ENCODE measurements at regions not wholly inside any gene's neighbourhood (a gene's known extent, or its start where the extent isn't known, plus 50 kb on each side); places are given as distances from the start of the nearest gene placed in this dataset.

DNA sequence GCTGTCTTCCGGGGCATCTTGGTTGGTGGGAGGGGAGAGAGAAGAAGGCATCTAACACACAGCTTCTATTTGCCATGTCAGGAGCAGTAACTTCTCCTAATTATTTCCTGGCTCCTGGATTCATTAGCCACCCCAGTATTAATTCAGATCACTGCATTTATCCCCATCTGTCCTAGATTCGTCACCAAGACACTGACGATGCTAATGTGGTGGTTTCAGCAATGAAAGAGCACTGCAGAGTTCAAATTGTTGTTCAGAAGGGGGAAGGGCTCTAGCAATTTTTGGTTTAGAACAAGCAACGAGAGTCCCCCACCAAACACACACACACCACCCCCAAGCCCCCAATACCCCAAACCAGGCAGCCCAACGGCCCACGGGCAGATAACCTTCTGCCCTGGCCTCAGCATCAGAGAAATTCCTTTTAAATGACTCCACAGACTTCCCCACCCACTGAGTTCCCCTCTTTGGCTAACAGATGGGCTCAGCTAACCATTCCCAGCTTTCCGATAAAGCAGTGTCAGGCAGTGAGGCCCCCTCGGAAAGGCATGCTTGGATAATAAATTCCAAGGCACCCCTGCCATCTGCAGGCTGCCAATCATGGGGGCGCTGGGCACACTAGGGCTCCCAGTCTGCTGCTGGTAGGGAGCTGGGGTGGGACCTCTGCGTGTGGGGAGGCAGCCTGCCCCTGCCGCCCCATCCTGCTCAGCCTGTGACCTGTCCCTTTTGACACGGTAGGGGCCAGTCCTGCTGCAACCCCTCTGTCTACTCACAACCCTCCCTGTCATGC, 453.5 kb downstream of the MIAT start:
- no peak for DNase-seq (ENCODE audit: unreplicated experiment)
- ChIA-PET POLR2A (interaction anchor here (0.6 to 1.3 kb wide), 2 partner anchors 11 to 23 kb away, joined by 3 read pairs; no protein-coding TSS in a partner anchor), CTCF (no interaction called here)
- no peaks in the 10 kb centered on the region for H3K36me3 Mint-ChIP-seq (ENCODE audit: insufficient read depth, unreplicated experiment)
- BruUV-seq (replicated peaks), result no TSS peak
- no peak for TF ChIP-seq CTCF (IDR thresholded peaks at IDR 0.05; ENCODE audit: unreplicated experiment)
- intact Hi-C loops (cut with micrococcal nuclease), result no loop called here
- H3K9me3 Mint-ChIP-seq (ENCODE audit: unreplicated experiment), result no peaks in the 10 kb centered on the region
- H3K4me1 Mint-ChIP-seq (ENCODE audit: insufficient read depth, unreplicated experiment), result peaks cover 38% of the 10 kb centered on the region
- H3K4me3 Mint-ChIP-seq (ENCODE audit: unreplicated experiment), result no peak overlapping the region
- no peak overlapping the region for H3K27ac Mint-ChIP-seq (ENCODE audit: low read depth, unreplicated experiment)
- no peaks in the 10 kb centered on the region for H3K27me3 Mint-ChIP-seq (ENCODE audit: insufficient read depth, unreplicated experiment)

DNA sequence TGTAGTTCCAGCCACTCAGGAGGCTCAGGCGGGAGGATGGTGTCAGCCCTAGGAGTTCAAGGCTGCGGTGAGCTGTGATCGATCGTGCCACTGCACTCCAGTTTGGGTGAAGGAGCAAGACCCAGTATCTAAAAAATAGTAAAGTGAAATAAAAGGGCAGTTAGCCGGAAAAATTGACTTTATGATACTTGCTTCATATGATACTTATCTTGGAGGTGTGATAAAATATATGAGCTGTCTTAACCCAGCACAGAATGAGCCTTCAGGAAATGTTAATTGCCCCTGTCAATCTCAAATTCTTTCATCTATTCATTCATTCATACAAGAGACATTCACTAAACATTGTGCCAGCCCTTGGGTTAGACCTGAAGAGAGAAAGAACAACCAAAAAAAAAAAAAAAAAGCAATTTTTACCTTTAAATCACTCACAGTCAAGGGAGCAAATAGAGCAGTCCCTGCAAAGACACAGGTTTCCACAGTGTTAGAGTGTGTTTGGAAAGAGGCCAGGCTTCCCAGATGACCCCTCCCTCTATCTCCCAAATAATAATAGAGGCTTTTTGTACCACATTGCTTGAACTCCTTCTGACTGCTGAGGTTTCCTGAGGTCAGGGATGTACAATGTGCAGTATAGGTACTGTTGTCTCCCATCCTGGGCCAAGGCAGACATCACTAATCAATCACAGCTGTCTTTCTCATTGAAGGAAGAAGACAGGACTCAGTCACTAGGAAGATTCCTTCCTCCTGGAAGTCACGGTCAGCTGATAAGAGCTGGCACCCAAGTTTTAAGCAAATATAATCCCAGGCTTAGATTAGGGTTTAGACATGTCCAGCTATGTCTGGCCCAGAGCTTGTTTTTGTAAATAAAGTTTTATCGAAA, 454.6 kb downstream of the MIAT start:
- Mint-ChIP-seq H3K4me3 (ENCODE audit: unreplicated experiment) (no peak overlapping the region), H3K27ac (ENCODE audit: low read depth, unreplicated experiment) (no peak overlapping the region), H3K36me3 (ENCODE audit: insufficient read depth, unreplicated experiment) (no peaks in the 10 kb centered on the region), H3K4me1 (ENCODE audit: insufficient read depth, unreplicated experiment) (peaks cover 36% of the 10 kb centered on the region), H3K27me3 (ENCODE audit: insufficient read depth, unreplicated experiment) (no peaks in the 10 kb centered on the region), H3K9me3 (ENCODE audit: unreplicated experiment) (no peaks in the 10 kb centered on the region)
- intact Hi-C loops (cut with micrococcal nuclease), result no loop called here
- POLR2A ChIA-PET, result interaction anchor here (1.3 kb wide), 1 partner anchor 22 kb away, joined by 3 read pairs; no protein-coding TSS in a partner anchor
- no peak for TF ChIP-seq CTCF (IDR thresholded peaks at IDR 0.05; ENCODE audit: unreplicated experiment)
- CTCF ChIA-PET, result no interaction called here
- DNase-seq (ENCODE audit: unreplicated experiment), result no peak
- BruUV-seq (replicated peaks), result no TSS peak

DNA sequence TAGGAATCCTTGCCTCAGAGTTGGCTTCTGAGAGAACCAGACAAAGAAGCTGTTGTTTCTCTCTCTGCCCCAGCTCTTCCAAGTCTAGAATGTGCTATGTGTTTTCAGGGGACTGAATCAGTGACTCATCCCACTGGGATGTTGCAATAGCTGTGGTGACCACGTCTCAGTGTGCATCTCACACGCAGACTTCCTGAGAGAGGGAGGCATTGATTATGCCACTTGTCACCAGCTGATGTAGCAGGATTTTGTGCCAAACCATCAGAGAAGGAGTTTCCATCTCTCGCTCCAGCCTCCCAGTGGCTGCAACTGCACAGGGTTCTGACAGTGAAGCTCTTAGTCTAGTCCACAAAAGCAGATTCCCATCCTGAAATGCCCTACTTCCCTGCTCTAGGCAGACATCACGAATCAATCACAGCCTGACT, 455.8 kb downstream of the MIAT start:
- Mint-ChIP-seq H3K4me1 (ENCODE audit: insufficient read depth, unreplicated experiment) (peaks cover 28% of the 10 kb centered on the region), H3K36me3 (ENCODE audit: insufficient read depth, unreplicated experiment) (no peaks in the 10 kb centered on the region), H3K27ac (ENCODE audit: low read depth, unreplicated experiment) (peak overlapping the region; percentile 31), H3K9me3 (ENCODE audit: unreplicated experiment) (no peaks in the 10 kb centered on the region), H3K27me3 (ENCODE audit: insufficient read depth, unreplicated experiment) (no peaks in the 10 kb centered on the region), H3K4me3 (ENCODE audit: unreplicated experiment) (no peak overlapping the region)
- POLR2A ChIA-PET, result no interaction called here
- no peak for TF ChIP-seq CTCF (IDR thresholded peaks at IDR 0.05; ENCODE audit: unreplicated experiment)
- peak; percentile 86 for DNase-seq (ENCODE audit: unreplicated experiment)
- CTCF ChIA-PET, result no interaction called here
- no TSS peak for BruUV-seq (replicated peaks)
- intact Hi-C loops (cut with micrococcal nuclease), result no loop called here

DNA sequence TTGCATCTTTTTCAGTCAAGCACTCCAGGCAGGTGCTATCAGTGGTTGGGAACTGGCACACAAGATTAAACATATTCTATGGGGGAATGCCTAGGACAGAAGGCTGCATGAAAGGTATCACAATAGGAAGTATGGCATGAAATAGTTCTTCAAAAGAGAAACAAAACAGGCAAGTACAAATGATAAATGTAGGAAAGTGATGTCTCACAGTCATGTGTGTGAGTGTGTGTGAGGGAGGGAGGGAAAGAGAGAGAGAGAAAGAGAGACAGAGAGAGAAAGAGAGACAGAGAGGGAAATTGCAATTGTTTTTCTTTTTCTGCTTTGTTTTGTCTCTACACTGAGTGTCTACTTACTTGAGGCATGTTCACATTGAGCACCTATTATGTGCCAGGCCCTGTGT, 456.3 kb downstream of the MIAT start:
- ChIA-PET POLR2A (no interaction called here), CTCF (no interaction called here)
- H3K9me3 Mint-ChIP-seq (ENCODE audit: unreplicated experiment), result no peaks in the 10 kb centered on the region
- DNase-seq (ENCODE audit: unreplicated experiment), result no peak
- no TSS peak for BruUV-seq (replicated peaks)
- intact Hi-C loops (cut with micrococcal nuclease), result no loop called here
- peaks cover 24% of the 10 kb centered on the region for H3K4me1 Mint-ChIP-seq (ENCODE audit: insufficient read depth, unreplicated experiment)
- H3K27me3 Mint-ChIP-seq (ENCODE audit: insufficient read depth, unreplicated experiment), result no peaks in the 10 kb centered on the region
- H3K4me3 Mint-ChIP-seq (ENCODE audit: unreplicated experiment), result no peak overlapping the region
- TF ChIP-seq CTCF (IDR thresholded peaks at IDR 0.05; ENCODE audit: unreplicated experiment), result no peak
- no peaks in the 10 kb centered on the region for H3K36me3 Mint-ChIP-seq (ENCODE audit: insufficient read depth, unreplicated experiment)
- H3K27ac Mint-ChIP-seq (ENCODE audit: low read depth, unreplicated experiment), result peak overlapping the region; percentile 31
